OCI-LY3 (cell line): ENCODE measurements at regions not wholly inside any gene's neighbourhood (a gene's known extent, or its start where the extent isn't known, plus 50 kb on each side); places are given as distances from the start of the nearest gene placed in this dataset.

Experiments used
- CTCF ChIP-seq: fragments of 200-600, 300-600 bp; sonication (generic); IDR thresholded peaks from 2 replicates; pipeline ENCODE4 v1.5.1; 2014; ENCODE audit warnings: antibody characterized with exemption, low read length, low read depth
- EZH2phosphoT487 ChIP-seq: fragments of 200-600 bp; shearing (Covaris generic); IDR thresholded peaks from 2 replicates; pipeline ENCODE4 v1.6.1; 2018; ENCODE audit warnings: antibody characterized with exemption, mixed run types, low read depth

- TF ChIP-seq CTCF = no peak
- no peak for TF ChIP-seq EZH2phosphoT487
These were observed 164.4 kb upstream of the JARID2 start for GRCh38 chr6:15081447-15081846.
